ENCODE measurements at regions not wholly inside any gene's neighbourhood (a gene's known extent, or its start where the extent isn't known, plus 50 kb on each side); places are given as distances from the start of the nearest gene placed in this dataset.

GRCh38 chr2:75799859-75800258, 89.1 kb upstream of the GCFC2 start:
- RAD21 ChIA-PET (ENCODE audit: low non-redundant PET in 1 of 2, low total read pairs in 2 of 2, uncharacterized antibody in 2 of 2, unreplicated experiment in 2 of 2), result no interaction called here
- Histone ChIP-seq H3K79me2 (ENCODE audit: insufficient read depth, low read length) (no peaks in the 10 kb centered on the region), H3K27me3 (ENCODE audit: insufficient read depth, low read length) (no peaks in the 10 kb centered on the region), H3K4me3 (replicated peaks in 1 of 2; ENCODE audit: low read depth in 1 of 2, low read length in 2 of 2) (no peak overlapping the region), H2AFZ (ENCODE audit: low read depth, low read length, poor library complexity, severe bottlenecking) (no peak overlapping the region), H4K20me1 (ENCODE audit: insufficient read depth) (no peaks in the 10 kb centered on the region), H3K36me3 (ENCODE audit: control insufficient read depth in 1 of 2, insufficient read depth in 2 of 2, low read length in 2 of 2) (no peaks in the 10 kb centered on the region), H3K27ac (ENCODE audit: low read depth, low read length) (no peak overlapping the region), H3K4me2 (ENCODE audit: low read length) (no peak overlapping the region), H3K9ac (ENCODE audit: low read length) (no peak overlapping the region), H3K9me2 (ENCODE audit: insufficient read depth) (no peaks in the 10 kb centered on the region), H3K9me3 (ENCODE audit: control insufficient read depth in 1 of 2, insufficient read depth in 1 of 2, low read depth in 1 of 2, low read length in 2 of 2) (no peaks in the 10 kb centered on the region), H3K4me1 (ENCODE audit: control insufficient read depth in 1 of 2, insufficient read depth in 2 of 2, low read length in 2 of 2) (no peaks in the 10 kb centered on the region)
- CTCF ChIA-PET, result no interaction called here
- intact Hi-C loops (cut with micrococcal nuclease), result no loop called here
- no TSS peak for BruUV-seq (replicated peaks)
- no peak for ATAC-seq
- POLR2A ChIA-PET, result no interaction called here
- no peak for TF ChIP-seq SRF (IDR thresholded peaks at IDR 0.05; ENCODE audit: low read depth)
- TF ChIP-seq EZH2phosphoT487 (IDR thresholded peaks at IDR 0.05; ENCODE audit: borderline replicate concordance), result no peak
- TF ChIP-seq CTCF (IDR thresholded peaks at IDR 0.05 in 2 of 3, conservative IDR thresholded peaks at IDR 0.05 in 1 of 3; ENCODE audit: borderline replicate concordance in 1 of 3, insufficient read depth in 1 of 3, low read depth in 2 of 3, low read length in 2 of 3), result no peak
- no peak for TF ChIP-seq FOSL1 (IDR thresholded peaks at IDR 0.05; ENCODE audit: low read depth)
- no peak for TF ChIP-seq CBX3 (IDR thresholded peaks at IDR 0.05; ENCODE audit: low read depth)
- no peak for DNase-seq (ENCODE audit: low read depth, low spot score)

GRCh38 chr2:75798569-75798968, 87.9 kb upstream of the GCFC2 start:
- ChIA-PET RAD21 (ENCODE audit: low non-redundant PET in 1 of 2, low total read pairs in 2 of 2, uncharacterized antibody in 2 of 2, unreplicated experiment in 2 of 2) (no interaction called here), POLR2A (no interaction called here), CTCF (no interaction called here)
- BruUV-seq (replicated peaks), result no TSS peak
- no peaks in the 10 kb centered on the region for H3K27me3 ChIP-seq (ENCODE audit: insufficient read depth, low read length)
- intact Hi-C loops (cut with micrococcal nuclease), result no loop called here
- DNase-seq (ENCODE audit: low read depth, low spot score), result no peak
- H3K9me2 ChIP-seq (ENCODE audit: insufficient read depth), result no peaks in the 10 kb centered on the region
- no peak for ATAC-seq
- H3K4me2 ChIP-seq (ENCODE audit: low read length), result no peak overlapping the region
- no peaks in the 10 kb centered on the region for H3K36me3 ChIP-seq (ENCODE audit: control insufficient read depth in 1 of 2, insufficient read depth in 2 of 2, low read length in 2 of 2)
- H4K20me1 ChIP-seq (ENCODE audit: insufficient read depth), result no peaks in the 10 kb centered on the region
- no peak overlapping the region for H3K9ac ChIP-seq (ENCODE audit: low read length)
- no peak overlapping the region for H3K27ac ChIP-seq (ENCODE audit: low read depth, low read length)
- no peak overlapping the region for H3K4me3 ChIP-seq (replicated peaks in 1 of 2; ENCODE audit: low read depth in 1 of 2, low read length in 2 of 2)
- no peaks in the 10 kb centered on the region for H3K4me1 ChIP-seq (ENCODE audit: control insufficient read depth in 1 of 2, insufficient read depth in 2 of 2, low read length in 2 of 2)
- H3K9me3 ChIP-seq (ENCODE audit: control insufficient read depth in 1 of 2, insufficient read depth in 1 of 2, low read depth in 1 of 2, low read length in 2 of 2), result no peaks in the 10 kb centered on the region
- no peaks in the 10 kb centered on the region for H3K79me2 ChIP-seq (ENCODE audit: insufficient read depth, low read length)
- H2AFZ ChIP-seq (ENCODE audit: low read depth, low read length, poor library complexity, severe bottlenecking), result no peak overlapping the region
- TF ChIP-seq YY1 (IDR thresholded peaks at IDR 0.05; ENCODE audit: extremely low read depth, insufficient replicate concordance, low read depth, low read length) (no peak), FOSL1 (IDR thresholded peaks at IDR 0.05; ENCODE audit: low read depth) (no peak), POLR2A (IDR thresholded peaks at IDR 0.05; ENCODE audit: borderline replicate concordance, extremely low read depth, insufficient read depth, insufficient read length) (no peak), ZNF274 (IDR thresholded peaks at IDR 0.05; ENCODE audit: low read depth, low read length) (no peak), SRF (IDR thresholded peaks at IDR 0.05; ENCODE audit: low read depth) (no peak), CTCF (IDR thresholded peaks at IDR 0.05 in 2 of 3, conservative IDR thresholded peaks at IDR 0.05 in 1 of 3; ENCODE audit: borderline replicate concordance in 1 of 3, insufficient read depth in 1 of 3, low read depth in 2 of 3, low read length in 2 of 3) (no peak), POLR2AphosphoS5 (IDR thresholded peaks at IDR 0.05; ENCODE audit: low read depth, low read length) (no peak), ZFX (IDR thresholded peaks at IDR 0.05) (no peak), EZH2 (IDR thresholded peaks at IDR 0.05) (no peak), EGR1 (IDR thresholded peaks at IDR 0.05; ENCODE audit: low read depth) (no peak), JUND (IDR thresholded peaks at IDR 0.05) (no peak), ATF3 (IDR thresholded peaks at IDR 0.05) (no peak), CBX3 (IDR thresholded peaks at IDR 0.05; ENCODE audit: low read depth) (no peak)
- TF ChIP-seq, protein P1, sequence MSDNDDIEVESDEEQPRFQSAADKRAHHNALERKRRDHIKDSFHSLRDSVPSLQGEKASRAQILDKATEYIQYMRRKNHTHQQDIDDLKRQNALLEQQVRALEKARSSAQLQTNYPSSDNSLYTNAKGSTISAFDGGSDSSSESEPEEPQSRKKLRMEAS (IDR thresholded peaks at IDR 0.05), result no peak
